HepG2 (cell line): ENCODE measurements at regions not wholly inside any gene's neighbourhood (a gene's known extent, or its start where the extent isn't known, plus 50 kb on each side); places are given as distances from the start of the nearest gene placed in this dataset.

Experiments used
- CHD2 ChIP-seq: IDR thresholded peaks from 2 replicates; pipeline ENCODE4 v1.6.1; 2011; ENCODE audit warnings: low read depth, low read length, improper control_type of control experiment
- CTCF ChIP-seq: sonication (generic); formaldehyde crosslinking; IDR thresholded peaks from 2 replicates; pipeline ENCODE4 v1.5.0; 2020; ENCODE audit warnings: mild to moderate bottlenecking, missing genetic modification reagents, moderate library complexity
- YY1 ChIP-seq: IDR thresholded peaks from 2 replicates; pipeline ENCODE4 v1.6.1; 2011; ENCODE audit warnings: low read length, low read depth, moderate library complexity, mild to moderate bottlenecking; ENCODE audit not compliant: insufficient read depth, insufficient replicate concordance
- ZNF782 ChIP-seq: sonication (generic); formaldehyde crosslinking; IDR thresholded peaks from 2 replicates; pipeline ENCODE4 v1.4.0; 2020; ENCODE audit warnings: missing genetic modification reagents, mild to moderate bottlenecking, borderline replicate concordance
- TF ChIP-seq, protein P1 (sequence below): sonication (generic); formaldehyde crosslinking; IDR thresholded peaks from 2 replicates; pipeline ENCODE4 v1.4.0; 2020; ENCODE audit warnings: missing genetic modification reagents

DNA sequence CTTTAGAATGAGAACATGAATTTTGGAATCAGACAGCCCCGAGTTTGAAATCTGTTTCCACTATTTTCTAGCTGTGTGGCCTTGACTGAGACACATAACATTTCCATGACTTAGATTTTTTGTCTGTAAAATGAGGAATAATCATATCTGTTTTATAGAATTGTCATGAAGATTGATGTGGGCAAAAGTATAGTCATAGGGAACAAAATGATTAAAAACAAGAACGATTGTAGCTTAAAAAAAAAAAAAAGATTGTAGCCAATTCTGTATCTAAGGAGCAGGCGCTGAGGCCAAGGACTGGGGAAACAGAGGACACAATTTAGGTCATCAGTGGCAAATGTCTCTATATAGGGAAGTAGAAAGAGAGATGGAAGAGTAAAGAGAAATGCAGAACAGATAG is 201.6 kb upstream of the C1QTNF7 start:
- no peak for TF ChIP-seq YY1
- TF ChIP-seq ZNF782 (CRISPR knock-in tag): no peak
- TF ChIP-seq, protein P1, sequence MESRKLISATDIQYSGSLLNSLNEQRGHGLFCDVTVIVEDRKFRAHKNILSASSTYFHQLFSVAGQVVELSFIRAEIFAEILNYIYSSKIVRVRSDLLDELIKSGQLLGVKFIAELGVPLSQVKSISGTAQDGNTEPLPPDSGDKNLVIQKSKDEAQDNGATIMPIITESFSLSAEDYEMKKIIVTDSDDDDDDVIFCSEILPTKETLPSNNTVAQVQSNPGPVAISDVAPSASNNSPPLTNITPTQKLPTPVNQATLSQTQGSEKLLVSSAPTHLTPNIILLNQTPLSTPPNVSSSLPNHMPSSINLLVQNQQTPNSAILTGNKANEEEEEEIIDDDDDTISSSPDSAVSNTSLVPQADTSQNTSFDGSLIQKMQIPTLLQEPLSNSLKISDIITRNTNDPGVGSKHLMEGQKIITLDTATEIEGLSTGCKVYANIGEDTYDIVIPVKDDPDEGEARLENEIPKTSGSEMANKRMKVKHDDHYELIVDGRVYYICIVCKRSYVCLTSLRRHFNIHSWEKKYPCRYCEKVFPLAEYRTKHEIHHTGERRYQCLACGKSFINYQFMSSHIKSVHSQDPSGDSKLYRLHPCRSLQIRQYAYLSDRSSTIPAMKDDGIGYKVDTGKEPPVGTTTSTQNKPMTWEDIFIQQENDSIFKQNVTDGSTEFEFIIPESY (CRISPR knock-in tag): no peak
- no peak for TF ChIP-seq CTCF (CRISPR knock-in tag)
- no peak for TF ChIP-seq CHD2
